ENCODE measurements at regions not wholly inside any gene's neighbourhood (a gene's known extent, or its start where the extent isn't known, plus 50 kb on each side); places are given as distances from the start of the nearest gene placed in this dataset.

DNA sequence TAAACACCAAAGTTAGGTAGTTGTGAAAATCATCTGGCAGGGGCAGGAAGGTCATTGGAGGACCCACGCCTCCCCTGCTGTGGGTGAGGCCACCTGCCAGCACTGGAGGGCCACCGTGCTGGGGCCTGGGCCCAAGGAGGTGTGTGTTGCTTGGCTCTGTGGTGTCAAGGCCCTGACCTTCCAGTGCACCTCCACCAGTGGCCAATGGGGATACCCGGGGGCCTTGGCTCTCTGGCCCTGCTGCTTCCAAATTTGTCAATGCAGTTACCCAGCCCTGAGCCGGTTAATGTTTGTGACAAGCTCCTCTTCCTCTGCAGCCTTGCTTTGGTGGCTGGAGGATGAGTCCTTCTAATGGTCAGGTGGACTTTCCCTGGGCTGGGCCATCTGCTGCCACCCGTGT lies 150.2 kb downstream of the KLF13 start:
- no peaks in the 10 kb centered on the region for H3K79me2 ChIP-seq
- TF ChIP-seq, protein P1, sequence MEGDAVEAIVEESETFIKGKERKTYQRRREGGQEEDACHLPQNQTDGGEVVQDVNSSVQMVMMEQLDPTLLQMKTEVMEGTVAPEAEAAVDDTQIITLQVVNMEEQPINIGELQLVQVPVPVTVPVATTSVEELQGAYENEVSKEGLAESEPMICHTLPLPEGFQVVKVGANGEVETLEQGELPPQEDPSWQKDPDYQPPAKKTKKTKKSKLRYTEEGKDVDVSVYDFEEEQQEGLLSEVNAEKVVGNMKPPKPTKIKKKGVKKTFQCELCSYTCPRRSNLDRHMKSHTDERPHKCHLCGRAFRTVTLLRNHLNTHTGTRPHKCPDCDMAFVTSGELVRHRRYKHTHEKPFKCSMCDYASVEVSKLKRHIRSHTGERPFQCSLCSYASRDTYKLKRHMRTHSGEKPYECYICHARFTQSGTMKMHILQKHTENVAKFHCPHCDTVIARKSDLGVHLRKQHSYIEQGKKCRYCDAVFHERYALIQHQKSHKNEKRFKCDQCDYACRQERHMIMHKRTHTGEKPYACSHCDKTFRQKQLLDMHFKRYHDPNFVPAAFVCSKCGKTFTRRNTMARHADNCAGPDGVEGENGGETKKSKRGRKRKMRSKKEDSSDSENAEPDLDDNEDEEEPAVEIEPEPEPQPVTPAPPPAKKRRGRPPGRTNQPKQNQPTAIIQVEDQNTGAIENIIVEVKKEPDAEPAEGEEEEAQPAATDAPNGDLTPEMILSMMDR (IDR thresholded peaks at IDR 0.05; ENCODE audit: poor library complexity) = no peak
- no peak for TF ChIP-seq EZH2 (IDR thresholded peaks at IDR 0.05; ENCODE audit: borderline replicate concordance)
- no peak for TF ChIP-seq EZH2phosphoT487 (IDR thresholded peaks at IDR 0.05; ENCODE audit: low read depth, severe bottlenecking, unreplicated experiment)
- no peaks in the 10 kb centered on the region for H3K9me2 ChIP-seq (replicated peaks; ENCODE audit: insufficient read depth)
- 79% methylated on average over 5 of the region's 5 CpGs for WGBS (ENCODE audit: low lambda C conversion rate, missing lambda C conversion rate)
- H3K36me3 ChIP-seq (replicated peaks; ENCODE audit: insufficient read depth, low read depth) = no peaks in the 10 kb centered on the region
- H3K4me1 ChIP-seq (ENCODE audit: insufficient read depth) = no peaks in the 10 kb centered on the region
- no peak overlapping the region for H3K4me3 ChIP-seq
- H3K27me3 ChIP-seq = peaks cover 26% of the 10 kb centered on the region
- H3K4me2 ChIP-seq = no peak overlapping the region
- no peaks in the 10 kb centered on the region for H3K9me3 ChIP-seq (ENCODE audit: low read depth)
- H4K20me1 ChIP-seq (ENCODE audit: insufficient read depth, poor library complexity, severe bottlenecking) = no peaks in the 10 kb centered on the region
- H2AFZ ChIP-seq = no peak overlapping the region
- no peak for DNase-seq (ENCODE audit: low spot score)
- no peak overlapping the region for H3K27ac ChIP-seq

- H3K4me3 ChIP-seq = no peak overlapping the region
- no peak for DNase-seq (ENCODE audit: low spot score)
- no peaks in the 10 kb centered on the region for H4K20me1 ChIP-seq (ENCODE audit: insufficient read depth, poor library complexity, severe bottlenecking)
- no peak overlapping the region for H3K4me2 ChIP-seq
- H3K9me3 ChIP-seq (ENCODE audit: low read depth) = no peaks in the 10 kb centered on the region
- WGBS (ENCODE audit: low lambda C conversion rate, missing lambda C conversion rate) = 86% methylated on average over 4 of the region's 4 CpGs
- no peaks in the 10 kb centered on the region for H3K79me2 ChIP-seq
- no peaks in the 10 kb centered on the region for H3K9me2 ChIP-seq (replicated peaks; ENCODE audit: insufficient read depth)
- no peak overlapping the region for H3K27ac ChIP-seq
- no peak for TF ChIP-seq EZH2 (IDR thresholded peaks at IDR 0.05; ENCODE audit: borderline replicate concordance)
- TF ChIP-seq, protein P1 (IDR thresholded peaks at IDR 0.05; ENCODE audit: poor library complexity) = no peak
- TF ChIP-seq EZH2phosphoT487 (IDR thresholded peaks at IDR 0.05; ENCODE audit: low read depth, severe bottlenecking, unreplicated experiment) = no peak
- peaks cover 30% of the 10 kb centered on the region for H3K27me3 ChIP-seq
- no peaks in the 10 kb centered on the region for H3K4me1 ChIP-seq (ENCODE audit: insufficient read depth)
- no peaks in the 10 kb centered on the region for H3K36me3 ChIP-seq (replicated peaks; ENCODE audit: insufficient read depth, low read depth)
- H2AFZ ChIP-seq = no peak overlapping the region
Measured at GRCh38 chr15:31477301-31477700, 150.7 kb downstream of the KLF13 start.

- TF ChIP-seq EZH2phosphoT487 (IDR thresholded peaks at IDR 0.05; ENCODE audit: low read depth, severe bottlenecking, unreplicated experiment) (no peak), EZH2 (IDR thresholded peaks at IDR 0.05; ENCODE audit: borderline replicate concordance) (no peak)
- TF ChIP-seq, protein P1 (IDR thresholded peaks at IDR 0.05; ENCODE audit: poor library complexity) = no peak
- Histone ChIP-seq H3K79me2 (no peaks in the 10 kb centered on the region), H4K20me1 (ENCODE audit: insufficient read depth, poor library complexity, severe bottlenecking) (no peaks in the 10 kb centered on the region), H3K36me3 (replicated peaks; ENCODE audit: insufficient read depth, low read depth) (no peaks in the 10 kb centered on the region), H3K27me3 (peaks cover 38% of the 10 kb centered on the region), H3K4me2 (no peak overlapping the region), H3K9me3 (ENCODE audit: low read depth) (no peaks in the 10 kb centered on the region), H3K4me3 (no peak overlapping the region), H3K4me1 (ENCODE audit: insufficient read depth) (no peaks in the 10 kb centered on the region), H3K27ac (no peak overlapping the region), H2AFZ (no peak overlapping the region), H3K9me2 (replicated peaks; ENCODE audit: insufficient read depth) (no peaks in the 10 kb centered on the region)
- 86% methylated on average over 8 of the region's 8 CpGs for WGBS (ENCODE audit: low lambda C conversion rate, missing lambda C conversion rate)
- DNase-seq (ENCODE audit: low spot score) = no peak
Measured at GRCh38 chr15:31477851-31478701, 151.4 kb downstream of the KLF13 start.

Measured in hepatocyte (in vitro differentiated cells).